Right ventricle myocardium superior (tissue), 1 donor: ENCODE measurements at regions not wholly inside any gene's neighbourhood (a gene's known extent, or its start where the extent isn't known, plus 50 kb on each side); places are given as distances from the start of the nearest gene placed in this dataset.
A peak's percentile ranks its signal among the peaks of the same experiment; 100 is the strongest.

Experiments used
- ATAC-seq: fragments of 200-7000 bp; cut with Tn5 transposase; one replicate; pipeline ENCODE4 v1.9.1; 2020; ENCODE audit warnings: mild to moderate bottlenecking; ENCODE audit not compliant: poor library complexity
- DNase-seq: peaks from one replicate; pipeline ENCODE4 v3.0.0-alpha.2; 2020
- intact Hi-C: fragments of 100-400 bp; cut with DNase I; formaldehyde crosslinking; loops from one replicate; pipeline ENCODE4 v1.11.2; 2022
- donor health status: DM: no; HTN: yes; CAD: no; lungs with severe emphysema.

- no peak for ATAC-seq
- intact Hi-C loops, result no loop called here
- DNase-seq, result no peak
Measured at GRCh38 chr4:148986951-148987350, 544.7 kb upstream of the NR3C2 start.

GRCh38 chr4:148984951-148985350, 542.7 kb upstream of the NR3C2 start:
- DNase-seq (no peak), ATAC-seq (no peak)
- intact Hi-C loops, result no loop called here

- DNase-seq (no peak), ATAC-seq (no peak)
- intact Hi-C loops, result no loop called here
Measured at GRCh38 chr4:148982200-148982599, 540.0 kb upstream of the NR3C2 start.

GRCh38 chr4:148980782-148981480, 538.7 kb upstream of the NR3C2 start:
- ATAC-seq, result peak; percentile 62
- intact Hi-C loops, result no loop called here
- no peak for DNase-seq

GRCh38 chr4:148978301-148978700, 536.1 kb upstream of the NR3C2 start:
- ATAC-seq, result no peak
- DNase-seq, result no peak
- intact Hi-C loops, result no loop called here

- ATAC-seq (no peak), DNase-seq (no peak)
- intact Hi-C loops, result no loop called here
Measured at GRCh38 chr4:148975464-148975863, 533.2 kb upstream of the NR3C2 start.

GRCh38 chr4:148965080-148965479, 522.9 kb upstream of the NR3C2 start:
- intact Hi-C loops, result no loop called here
- no peak for DNase-seq

GRCh38 chr4:148964456-148964855, 522.2 kb upstream of the NR3C2 start:
- intact Hi-C loops, result no loop called here
- ATAC-seq (no peak), DNase-seq (no peak)

More at GRCh38 chr4:148965080-148965479, 522.9 kb upstream of the NR3C2 start:
- ATAC-seq, result no peak

GRCh38 chr4:148962539-148963290, 520.5 kb upstream of the NR3C2 start:
- ATAC-seq (no peak), DNase-seq (no peak)
- intact Hi-C loops, result no loop called here

GRCh38 chr4:148961526-148961925, 519.3 kb upstream of the NR3C2 start:
- ATAC-seq, result no peak
- DNase-seq, result no peak
- intact Hi-C loops, result no loop called here

GRCh38 chr4:148958317-148958716, 516.1 kb upstream of the NR3C2 start:
- no peak for ATAC-seq
- intact Hi-C loops, result no loop called here
- no peak for DNase-seq

- intact Hi-C loops, result no loop called here
- ATAC-seq (no peak), DNase-seq (no peak)
Measured at GRCh38 chr4:148955564-148956297, 513.5 kb upstream of the NR3C2 start.

GRCh38 chr4:148954011-148954749, 512.0 kb upstream of the NR3C2 start:
- intact Hi-C loops, result no loop called here
- no peak for DNase-seq
- ATAC-seq, result no peak

- ATAC-seq, result no peak
- no peak for DNase-seq
- intact Hi-C loops, result no loop called here
Measured at GRCh38 chr4:148951346-148951745, 509.1 kb upstream of the NR3C2 start.

GRCh38 chr4:148946271-148946670, 504.1 kb upstream of the NR3C2 start:
- ATAC-seq (no peak), DNase-seq (no peak)
- intact Hi-C loops, result no loop called here

GRCh38 chr4:148944839-148945219, 502.6 kb upstream of the NR3C2 start:
- intact Hi-C loops, result no loop called here
- ATAC-seq (no peak), DNase-seq (no peak)

- ATAC-seq, result no peak
- intact Hi-C loops, result no loop called here
Measured at GRCh38 chr4:148944136-148944838, 502.1 kb upstream of the NR3C2 start.

GRCh38 chr4:148934926-148935578, 492.8 kb upstream of the NR3C2 start:
- ATAC-seq (no peak), DNase-seq (no peak)
- intact Hi-C loops, result no loop called here

More at GRCh38 chr4:148944136-148944838, 502.1 kb upstream of the NR3C2 start:
- DNase-seq, result no peak
